GM21717 (cell line): ENCODE measurements at regions not wholly inside any gene's neighbourhood (a gene's known extent, or its start where the extent isn't known, plus 50 kb on each side); places are given as distances from the start of the nearest gene placed in this dataset.
"Not testable (repeated sequence)": the region's sequence is repeated elsewhere in the genome, so short reads cannot be mapped to it uniquely, and the experiment has no call there.

Experiments
- ATAC-seq: cut with Tn5 transposase; IDR thresholded peaks from one replicate; pipeline ENCODE4 v1.9.1; 2021; ENCODE audit warnings: mild to moderate bottlenecking, moderate library complexity; ENCODE audit not compliant: unreplicated experiment

DNA sequence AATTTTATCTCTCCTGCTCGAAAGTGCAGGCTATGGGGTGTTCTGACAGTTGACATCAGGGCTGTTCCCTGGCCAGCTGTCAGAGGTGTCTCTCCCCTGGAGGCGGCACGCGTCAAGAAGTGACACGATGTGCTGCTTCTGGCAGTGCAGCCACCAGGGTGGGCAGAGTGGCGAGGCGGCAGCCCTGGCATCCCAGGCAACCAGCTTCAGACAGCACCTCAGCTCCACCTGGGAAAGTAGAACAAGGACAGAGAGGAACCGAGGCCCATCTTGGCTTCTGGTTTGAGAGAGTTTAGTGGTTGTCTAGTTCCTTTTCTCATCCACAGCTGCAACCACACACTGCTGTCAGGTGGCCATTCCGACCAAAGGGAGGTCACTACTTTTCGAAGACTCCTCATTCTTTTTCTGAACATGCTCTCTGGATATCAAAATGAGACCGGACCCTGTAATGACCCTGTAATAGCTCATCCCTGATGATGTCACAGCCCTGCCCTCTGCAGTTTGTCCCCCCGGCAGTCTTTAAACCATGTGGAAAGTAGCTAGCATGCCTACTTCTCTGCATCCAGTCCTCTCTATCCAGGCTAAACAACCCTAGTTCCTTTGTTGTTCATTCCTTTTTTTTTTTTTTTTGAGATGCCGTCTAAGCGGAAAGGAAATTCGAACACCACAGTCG is 381.0 kb upstream of the NRP1 start:
- no peak for ATAC-seq

DNA sequence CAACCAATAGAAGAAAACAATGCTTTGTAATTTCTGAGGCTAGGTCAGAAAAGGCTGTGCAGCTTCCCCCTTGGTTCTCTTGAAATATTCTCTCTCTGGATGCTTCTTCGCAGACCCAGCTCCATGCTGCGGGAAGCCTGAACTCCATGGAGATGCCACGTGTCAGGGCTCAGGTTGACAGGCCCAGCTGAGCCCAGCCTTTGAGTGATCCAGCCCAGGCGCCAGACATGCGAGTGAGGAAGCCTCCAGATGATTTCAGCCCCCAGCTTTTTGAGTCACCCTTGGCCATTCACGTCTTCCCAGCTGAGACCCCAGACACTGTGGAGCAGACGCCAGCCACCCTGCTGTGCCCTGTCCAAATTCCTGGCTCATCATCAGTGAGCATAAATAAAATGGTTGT is 378.4 kb upstream of the NRP1 start:
- no peak for ATAC-seq

DNA sequence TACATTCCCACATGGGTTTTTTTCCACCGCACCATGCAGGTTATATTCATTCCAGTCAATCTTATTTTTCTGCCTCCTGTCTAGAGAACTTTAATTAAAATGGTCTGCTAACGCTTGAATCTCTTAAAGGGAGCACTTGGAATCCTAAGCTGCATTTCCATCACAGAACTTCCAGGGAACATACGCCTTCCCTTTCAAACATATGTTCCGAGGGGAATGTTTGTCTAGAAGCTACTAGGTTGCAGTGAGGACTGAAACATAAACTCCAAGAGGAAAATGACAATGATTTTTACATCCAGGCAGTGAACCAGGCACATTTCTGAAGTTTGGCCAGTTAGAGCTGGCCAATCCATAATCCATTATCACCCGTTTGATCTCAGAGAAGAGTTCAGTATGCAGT is 375.5 kb upstream of the NRP1 start:
- no peak for ATAC-seq

DNA sequence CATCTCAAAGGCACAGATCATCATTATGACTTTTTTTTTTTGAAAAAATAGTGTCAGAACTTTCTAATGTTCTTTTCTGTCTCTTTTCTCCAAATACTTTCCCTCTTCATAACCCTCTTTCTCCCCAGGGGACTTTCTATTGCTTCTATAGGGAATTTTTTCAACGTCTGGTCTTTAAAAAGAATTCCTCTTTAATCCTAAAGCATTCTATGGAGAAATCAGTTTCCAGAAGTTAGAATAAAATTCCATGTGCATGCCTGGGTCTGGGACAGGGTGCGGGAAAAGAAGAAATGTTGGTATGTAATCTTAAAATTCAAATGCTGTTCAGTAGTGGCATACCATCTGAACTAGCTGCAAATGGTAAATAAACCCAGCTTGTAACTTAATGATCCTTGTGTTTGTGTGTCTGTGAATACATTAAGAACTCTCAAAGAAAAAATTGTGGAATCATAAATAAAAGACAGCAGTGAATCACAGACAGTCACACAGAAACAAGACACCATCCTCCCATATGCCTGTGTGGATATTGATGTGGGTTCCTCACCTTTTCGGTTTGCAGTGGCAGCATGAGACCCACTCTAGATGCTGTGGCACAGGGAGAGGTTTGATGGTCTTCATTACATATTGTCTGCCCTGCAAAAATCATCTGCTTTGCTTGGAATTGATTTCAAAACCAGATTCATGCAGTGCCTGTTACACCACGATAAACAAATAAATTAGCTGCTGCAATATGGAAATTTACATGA is 374.7 kb upstream of the NRP1 start:
- no peak for ATAC-seq

DNA sequence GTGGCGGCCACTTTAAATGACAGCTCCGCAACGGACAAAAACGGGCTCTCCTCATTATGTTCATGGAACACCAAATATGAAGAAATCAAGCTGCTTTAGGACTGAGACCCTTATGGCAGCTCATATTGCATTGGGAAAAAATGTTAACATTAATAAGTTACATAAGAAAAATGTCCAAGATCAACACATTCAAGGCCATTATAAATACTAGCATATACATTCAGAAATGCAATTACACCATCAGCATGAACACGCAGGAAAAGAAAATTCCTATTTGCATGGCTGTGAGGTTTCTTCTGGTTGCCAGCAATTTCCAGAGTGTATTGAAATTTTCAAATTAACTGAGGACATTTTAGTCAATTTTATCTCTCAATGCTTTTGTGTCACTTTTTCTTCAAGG is 374.1 kb upstream of the NRP1 start:
- no peak for ATAC-seq

DNA sequence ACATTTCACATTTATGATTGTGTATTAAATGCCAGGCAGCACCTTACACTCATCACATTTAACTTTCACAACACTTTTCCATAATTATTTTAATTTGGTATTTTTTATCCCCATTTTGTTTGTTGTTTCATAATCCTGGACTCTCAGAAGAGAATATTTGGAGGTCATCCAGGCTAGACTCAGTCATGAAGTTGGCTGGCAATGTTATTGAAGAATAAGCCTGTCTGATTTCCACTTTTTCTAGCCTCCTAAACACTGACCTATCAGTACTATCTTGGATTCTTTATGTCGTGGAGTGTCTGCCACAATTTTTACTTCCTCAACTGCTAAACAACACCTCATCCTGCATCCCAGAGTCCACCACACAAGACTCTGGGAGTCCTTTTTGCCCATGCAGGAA is 372.3 kb upstream of the NRP1 start:
- ATAC-seq: no peak

DNA sequence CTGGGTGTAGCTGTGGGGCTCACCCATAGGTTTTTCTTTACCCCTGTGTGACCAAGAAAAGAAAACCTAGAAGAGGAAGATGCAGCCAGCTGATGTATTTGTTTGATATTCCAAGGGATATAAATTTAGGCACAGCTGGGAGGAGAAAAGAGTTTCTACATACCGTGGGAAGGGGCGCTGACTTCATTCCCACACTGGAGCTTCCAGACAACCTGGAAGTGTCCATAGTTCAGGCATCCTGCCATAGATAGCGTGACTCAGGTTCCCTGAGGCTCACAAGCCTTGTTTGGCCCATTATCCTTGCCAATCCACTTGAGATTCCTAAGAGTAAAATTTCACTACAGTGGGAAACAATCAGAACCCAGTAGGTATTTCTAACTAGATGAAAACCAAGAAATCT is 371.7 kb upstream of the NRP1 start:
- no peak for ATAC-seq

DNA sequence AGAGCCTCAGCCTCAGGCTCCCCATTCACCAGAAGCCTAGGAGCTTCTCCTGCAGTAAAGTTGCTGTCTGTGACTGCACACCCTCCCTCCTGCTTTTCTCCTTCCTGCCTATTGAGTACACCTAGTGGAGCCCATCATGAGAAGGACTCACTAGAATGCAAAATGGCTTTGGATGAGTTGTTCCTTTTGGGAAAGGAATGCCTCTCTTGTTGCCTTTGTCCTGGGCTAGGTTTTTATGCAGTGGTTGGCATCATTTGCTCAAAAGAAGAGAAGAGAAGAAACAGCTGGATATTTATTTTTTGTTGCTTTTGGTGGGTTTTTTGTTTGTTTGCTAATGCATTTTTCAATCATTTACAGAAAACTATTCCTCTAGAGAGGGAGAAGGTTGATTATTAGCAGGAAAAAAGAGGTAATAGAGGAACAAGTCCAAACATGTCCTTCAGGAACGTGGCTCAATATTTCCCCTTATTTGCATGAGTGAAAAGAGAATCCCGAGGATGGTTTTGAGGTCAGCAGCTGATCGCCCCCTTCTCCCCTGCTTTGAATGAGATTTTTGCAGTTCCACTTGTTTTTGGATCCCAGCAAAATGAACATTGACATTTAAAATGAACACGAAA is 369.9 kb upstream of the NRP1 start:
- ATAC-seq: no peak

DNA sequence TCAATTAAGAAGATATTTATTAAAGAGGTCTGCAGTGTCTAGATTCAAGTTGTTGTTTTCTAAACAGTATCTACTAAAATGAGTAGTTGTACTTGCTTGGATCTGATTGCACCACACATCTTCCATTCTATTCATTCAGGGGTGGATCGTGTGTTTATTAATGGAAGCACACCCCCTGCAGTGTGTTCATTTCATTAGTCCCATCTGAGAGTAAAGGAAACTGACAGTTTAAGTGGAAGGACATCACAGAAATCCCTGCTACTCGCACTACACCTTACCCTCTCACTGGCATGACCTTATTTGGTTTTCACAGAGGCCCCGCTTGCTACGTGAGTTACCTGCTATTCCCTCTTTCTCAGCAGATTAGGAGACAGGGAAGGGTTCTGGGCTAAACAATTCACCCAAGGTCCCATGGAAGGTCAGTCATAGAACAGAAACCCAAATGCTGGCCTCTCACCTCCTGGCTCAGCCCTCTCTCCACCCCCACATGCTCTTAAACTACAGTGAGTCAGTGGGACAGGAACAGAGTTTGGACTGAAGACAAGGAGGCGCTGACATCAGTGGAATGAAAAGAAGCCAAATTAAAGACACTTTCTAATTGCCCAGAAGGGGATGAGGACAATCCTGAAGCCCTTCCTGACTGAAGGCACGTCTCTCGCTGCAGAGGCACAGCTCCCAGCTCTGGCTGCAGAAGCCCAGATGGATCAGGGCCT is 369.2 kb upstream of the NRP1 start:
- no peak for ATAC-seq

DNA sequence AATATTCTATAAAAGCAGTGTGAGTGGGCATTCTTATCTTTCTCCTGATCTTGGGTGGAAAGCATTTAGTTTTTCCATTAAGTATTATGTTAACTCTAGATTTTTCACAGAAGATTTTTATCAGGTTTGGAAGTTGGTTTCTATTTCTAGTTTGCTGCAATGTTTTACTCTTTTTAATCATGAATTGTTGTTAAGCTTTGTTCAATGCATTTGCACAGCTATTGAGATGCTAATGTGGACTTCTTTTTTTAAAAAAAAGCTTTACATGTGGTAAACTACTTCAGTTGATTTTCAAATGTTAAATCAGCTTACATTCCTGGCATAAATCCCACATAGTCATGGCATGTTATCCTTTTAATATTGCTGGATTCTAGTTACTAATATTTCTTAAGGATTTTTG is 363.6 kb upstream of the NRP1 start:
- no peak for ATAC-seq

DNA sequence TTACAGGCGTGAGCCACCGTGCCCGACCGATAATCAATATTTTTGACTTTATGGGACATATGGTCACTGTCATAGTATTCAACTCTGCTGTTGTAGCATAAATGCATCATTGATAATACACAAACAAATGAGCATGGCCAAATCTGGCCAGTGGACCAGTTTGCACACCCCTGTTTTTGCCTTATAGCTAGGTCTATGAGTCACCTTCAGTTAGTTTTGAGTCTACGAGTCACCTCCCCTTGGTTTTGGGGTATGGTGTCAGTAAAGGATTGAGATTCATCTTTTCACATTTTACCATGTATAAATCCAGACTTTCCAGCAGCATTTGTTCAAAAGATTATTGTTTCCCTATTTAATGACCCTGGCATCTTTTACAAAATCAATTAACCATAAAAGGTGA is 362.5 kb upstream of the NRP1 start:
- no peak for ATAC-seq

DNA sequence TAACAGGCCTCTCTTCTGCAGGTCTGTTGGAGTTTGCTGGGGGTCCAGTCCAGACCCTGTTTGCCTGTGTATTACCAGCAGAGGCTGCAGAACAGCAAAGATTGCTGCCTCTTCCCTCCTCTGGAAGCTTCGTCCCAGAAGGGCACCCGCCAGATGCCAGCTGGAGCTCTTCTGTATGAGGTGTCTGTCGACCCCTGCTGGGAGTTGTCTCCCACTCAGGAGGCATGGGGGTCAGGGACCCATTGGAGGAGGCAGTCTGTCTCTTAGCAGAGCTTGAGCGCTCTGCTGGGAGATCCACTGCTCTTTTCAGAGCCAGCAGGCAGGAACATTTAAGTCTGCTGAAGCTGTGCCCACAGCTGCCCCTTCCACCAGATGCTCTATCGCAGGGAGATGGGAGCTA is 361.1 kb upstream of the NRP1 start:
- ATAC-seq: no peak

DNA sequence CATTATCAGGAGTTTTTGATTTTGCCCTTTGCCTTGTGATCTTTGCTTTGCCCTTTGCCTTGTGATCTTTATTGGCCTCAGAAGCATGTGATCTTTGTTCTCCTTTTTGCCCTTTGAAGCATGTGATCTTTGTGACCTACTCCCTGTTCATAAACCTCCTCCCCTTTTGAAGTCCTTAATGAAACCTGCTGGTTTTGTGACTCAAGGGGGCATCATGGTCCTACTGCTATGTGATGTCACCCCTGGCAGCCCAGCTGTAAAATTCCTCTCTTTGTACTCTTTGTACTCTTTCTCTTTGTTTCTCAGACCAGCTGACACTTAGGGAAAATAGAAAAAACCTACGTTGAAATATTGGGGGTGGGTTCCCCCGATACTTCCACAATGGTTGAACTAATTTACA is 356.1 kb upstream of the NRP1 start:
- ATAC-seq: not testable (repeated sequence)

DNA sequence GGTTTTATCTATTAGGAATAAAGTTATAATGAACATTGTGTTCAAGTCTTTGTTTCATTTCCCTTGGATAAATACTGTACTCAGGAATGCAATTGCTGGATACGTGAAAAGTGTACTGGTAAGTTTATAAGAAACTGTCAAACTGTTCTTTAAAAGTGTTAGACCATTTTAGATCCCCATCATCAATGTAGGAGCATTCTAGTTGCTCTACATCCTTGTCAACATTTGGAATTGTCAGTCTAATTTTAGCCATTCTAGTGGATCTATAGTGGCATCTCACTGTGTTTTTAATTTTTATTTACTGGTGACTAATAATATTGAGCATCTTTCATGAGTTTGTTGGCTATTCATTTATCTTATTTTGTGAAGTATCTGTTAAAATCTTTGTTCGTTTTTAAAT is 354.0 kb upstream of the NRP1 start:
- ATAC-seq: no peak

DNA sequence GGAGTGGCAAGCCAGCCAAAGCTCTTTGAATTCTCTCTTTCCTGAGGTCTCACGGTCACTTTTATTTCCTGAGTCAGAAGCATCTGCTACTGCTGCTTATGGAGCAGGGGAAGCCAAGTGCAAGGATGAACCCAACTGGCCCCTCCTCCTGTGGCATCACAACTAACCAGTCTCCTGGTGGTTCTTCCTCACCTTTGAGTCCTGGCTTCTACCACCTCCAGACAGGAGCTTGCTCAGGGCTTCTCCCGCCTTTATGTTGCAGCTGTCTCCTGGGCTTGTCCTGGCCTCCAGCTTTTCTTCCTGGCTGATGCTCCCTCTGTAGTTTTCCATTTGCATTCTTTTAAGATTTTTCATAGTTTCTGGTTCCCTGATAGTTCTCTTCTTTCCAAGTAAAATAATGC is 349.7 kb upstream of the NRP1 start:
- no peak for ATAC-seq

DNA sequence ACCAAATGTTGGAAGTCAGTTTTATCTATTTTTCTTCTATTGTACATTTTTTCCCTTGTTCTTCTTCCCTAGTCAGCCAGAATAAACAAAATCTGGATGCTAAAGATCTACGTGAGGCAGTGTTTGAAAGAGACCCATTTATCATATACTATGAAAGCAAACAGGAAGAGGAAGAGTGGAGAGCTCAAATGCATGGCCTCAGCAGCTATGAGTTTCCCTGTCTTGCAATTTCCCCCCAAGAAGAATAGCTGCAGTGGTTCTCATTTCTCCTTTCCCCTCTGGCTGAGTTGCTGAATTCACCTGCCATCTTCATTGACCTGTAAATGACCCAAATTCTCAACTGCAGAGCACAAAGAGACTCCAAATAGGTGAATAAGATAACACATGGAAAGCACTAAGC is 347.1 kb upstream of the NRP1 start:
- ATAC-seq: no peak

DNA sequence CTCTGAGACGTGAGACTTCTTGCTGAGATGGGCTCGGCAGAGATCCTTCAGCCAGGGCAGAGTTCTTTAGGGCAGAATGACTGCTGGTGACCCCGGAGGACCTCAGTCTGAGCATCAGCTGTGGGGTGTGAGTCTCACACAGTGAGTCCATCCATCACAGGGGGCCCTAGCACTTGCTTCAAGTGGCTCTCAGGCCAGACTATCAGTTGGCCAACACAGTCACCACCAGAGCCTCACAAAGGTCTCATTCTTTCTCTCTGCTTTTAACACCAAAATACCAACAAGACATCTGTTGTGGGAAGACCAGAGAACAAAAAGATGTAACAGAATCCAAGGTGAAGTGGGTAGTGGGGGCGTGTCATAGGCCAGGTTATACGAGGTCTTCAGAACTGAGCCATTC is 345.6 kb upstream of the NRP1 start:
- no peak for ATAC-seq

DNA sequence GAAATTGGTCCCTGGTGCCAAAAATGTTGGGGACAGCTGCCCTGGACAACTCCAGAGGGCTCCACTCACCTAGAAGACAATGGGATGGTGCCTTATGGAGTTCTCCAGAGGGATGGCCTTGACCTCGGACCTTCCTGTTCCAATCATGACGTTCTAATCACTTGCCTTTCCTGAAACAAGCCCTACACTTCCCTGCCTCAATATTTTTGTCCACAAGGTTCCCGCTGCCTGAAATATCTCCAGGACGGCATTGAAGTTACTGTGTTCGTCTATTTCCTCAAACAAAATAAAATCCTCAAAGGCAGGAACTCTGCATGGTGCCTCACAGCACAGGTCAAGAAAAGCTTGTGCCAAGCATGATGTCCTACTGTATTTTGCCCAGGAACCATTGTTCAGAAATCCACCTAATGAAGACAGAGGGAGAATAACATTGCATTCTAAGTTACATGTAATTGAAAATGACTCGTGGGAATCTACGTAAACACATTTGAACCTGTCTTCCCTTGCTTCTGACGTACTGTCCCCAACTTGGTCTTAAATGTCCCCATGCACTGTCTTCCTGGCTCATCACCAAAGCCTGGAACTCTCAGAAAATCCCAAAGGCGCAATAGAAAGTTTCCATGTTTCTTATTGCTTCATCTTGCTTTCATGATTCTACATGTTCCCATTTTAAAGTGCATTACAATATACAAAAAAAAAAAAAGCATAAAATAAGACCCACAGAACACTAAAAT is 342.3 kb upstream of the NRP1 start:
- ATAC-seq: no peak

DNA sequence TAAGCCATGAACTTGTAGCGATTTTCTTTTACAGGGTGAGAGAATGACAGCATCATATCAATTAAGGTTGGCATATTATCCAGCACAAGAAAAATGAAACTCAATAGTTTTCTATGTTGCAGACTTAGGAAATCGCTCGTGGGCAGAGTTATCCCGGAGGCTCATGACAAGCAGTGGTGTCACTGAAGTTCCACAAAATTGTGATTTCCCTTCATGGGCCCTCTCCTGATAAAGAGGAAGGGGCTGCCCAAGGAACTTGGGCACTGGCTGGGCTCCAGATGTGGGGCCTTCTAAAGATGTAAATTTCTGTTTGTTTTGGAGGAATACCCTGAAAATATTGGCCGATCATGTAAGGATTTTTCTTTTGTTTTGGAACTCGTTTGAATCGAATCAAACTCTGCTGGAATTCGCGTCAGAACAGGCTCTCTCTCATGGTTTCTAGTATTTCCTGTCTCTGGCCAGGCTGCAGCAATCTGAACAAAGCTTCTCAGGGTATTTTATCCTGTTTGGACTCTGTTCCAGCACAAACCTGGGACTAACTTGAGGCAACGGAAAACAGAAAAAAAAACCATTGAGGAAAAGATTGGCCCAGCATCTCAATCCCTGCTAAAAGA is 340.6 kb upstream of the NRP1 start:
- no peak for ATAC-seq

DNA sequence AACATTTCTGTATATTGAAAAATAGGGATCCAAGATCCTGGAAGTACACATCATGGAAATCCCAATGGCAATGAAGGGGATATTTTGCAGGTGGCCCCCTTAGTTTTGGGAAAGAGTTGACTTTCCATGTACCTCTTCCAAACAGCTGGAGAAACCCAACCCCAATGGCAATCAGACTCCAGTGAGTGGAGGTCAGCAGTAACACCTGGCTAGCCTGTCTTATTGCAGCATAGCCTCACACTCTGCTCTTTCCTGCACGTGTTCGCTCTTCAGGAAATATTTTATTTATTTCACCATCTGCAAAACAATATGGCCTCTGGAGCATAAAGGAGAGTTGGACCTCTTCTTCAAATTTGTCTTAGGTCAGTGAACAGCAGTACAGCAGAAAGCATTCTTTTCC is 340.0 kb upstream of the NRP1 start:
- ATAC-seq: no peak
